NCI-H1694 treated with DMSO at 0.1 percent for 48 hours (cell line): ENCODE measurements at regions not wholly inside any gene's neighbourhood (a gene's known extent, or its start where the extent isn't known, plus 50 kb on each side); places are given as distances from the start of the nearest gene placed in this dataset.
A peak's percentile ranks its signal among the peaks of the same experiment; 100 is the strongest.

ENCODE experiments used
- DNase-seq: peaks from one replicate; lab custom pipeline; 2025; lab: John Stamatoyannopoulos, UW

DNA sequence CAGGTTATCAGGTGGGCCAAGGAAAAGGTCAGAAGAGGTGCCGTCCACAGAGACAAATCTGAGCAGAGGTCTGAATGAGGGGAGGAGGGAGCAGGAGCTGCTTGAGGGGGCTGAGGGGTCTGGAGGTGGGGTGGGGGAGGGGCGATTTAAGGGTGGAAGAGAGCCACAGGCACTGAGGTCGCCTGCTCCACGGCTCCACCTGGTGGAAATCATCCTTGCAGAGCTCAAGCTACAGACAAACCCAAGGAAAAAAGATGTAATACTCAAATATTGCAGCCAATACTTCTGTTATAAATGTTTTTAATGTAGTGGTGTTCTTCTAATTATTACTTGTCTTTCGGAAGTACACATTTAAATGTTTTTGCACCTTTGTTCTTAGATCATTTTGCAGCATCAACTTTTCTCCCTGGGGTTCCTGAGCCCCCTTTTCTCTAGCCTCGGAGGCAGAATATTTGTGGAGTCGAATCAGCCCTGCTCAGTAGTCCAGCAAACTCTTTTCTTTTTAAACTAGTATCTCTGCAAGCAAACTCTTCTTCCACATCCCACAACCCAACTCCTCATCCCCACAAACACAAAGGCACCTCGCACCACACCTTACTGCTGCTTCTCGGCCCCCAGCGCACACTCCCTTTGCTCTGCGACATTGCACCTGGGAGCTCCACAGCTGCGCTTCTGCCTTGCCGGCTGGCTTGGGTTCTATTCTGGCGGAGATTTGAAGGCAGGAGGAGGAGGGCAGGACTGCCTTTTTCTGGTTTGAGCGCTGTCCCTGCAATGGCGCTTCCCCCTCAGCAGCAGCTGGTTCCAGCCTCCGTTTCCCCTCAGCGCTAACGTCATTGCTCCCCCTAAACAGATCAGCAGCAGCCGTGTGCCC is 51.0 kb upstream of the TFAP2A start:
- DNase-seq, result peak; percentile 12
